Transverse colon (tissue), 4 donors: ENCODE measurements at regions not wholly inside any gene's neighbourhood (a gene's known extent, or its start where the extent isn't known, plus 50 kb on each side); places are given as distances from the start of the nearest gene placed in this dataset.

ENCODE experiments used
- CTCF ChIP-seq, 5 experiments: fragments of 200-600 bp in 3 of 5; fragments of 450-650 bp in 2 of 5; sonication (generic) in 3 of 5; IDR thresholded peaks; 1 replicate in 2 of 5; 2 replicates in 3 of 5; pipeline ENCODE4 v1.5.1; 2016 to 2017; ENCODE audit warnings: antibody characterized with exemption in 5 of 5, inconsistent platforms in 3 of 5, mild to moderate bottlenecking in 2 of 5, moderate library complexity in 1 of 5
- EP300 ChIP-seq: sonication (generic); formaldehyde crosslinking; IDR thresholded peaks from one replicate; pipeline ENCODE4 v1.6.1; 2017; ENCODE audit warnings: antibody characterized with exemption, low read depth
- POLR2A ChIP-seq: fragments of 450-650 bp; IDR thresholded peaks from one replicate; pipeline ENCODE4 v1.6.1; 2016; ENCODE audit warnings: antibody characterized with exemption, mild to moderate bottlenecking, moderate library complexity
- POLR2AphosphoS5 ChIP-seq, 3 donors: sonication (generic); formaldehyde crosslinking; IDR thresholded peaks; one replicate each; pipeline ENCODE4 v1.6.1; 2016; ENCODE audit warnings: antibody characterized with exemption in 3 of 3

- TF ChIP-seq POLR2A (no peak), CTCF (IDR thresholded peaks at IDR 0.05) (no peak), EP300 (no peak), POLR2AphosphoS5 (IDR thresholded peaks at IDR 0.05) (no peak)
These were observed 446.8 kb downstream of the AEBP2 start for GRCh38 chr12:19886065-19886464.
